ENCODE measurements at regions not wholly inside any gene's neighbourhood (a gene's known extent, or its start where the extent isn't known, plus 50 kb on each side); places are given as distances from the start of the nearest gene placed in this dataset.

GRCh38 chr4:128757712-128758111 is 51.8 kb upstream of the JADE1 start:
- TF ChIP-seq PBX3 (CRISPR knock-in tag; IDR thresholded peaks at IDR 0.05) (no peak), ZNF292 (tag by site-specific recombination; IDR thresholded peaks at IDR 0.05; ENCODE audit: borderline replicate concordance, low read depth) (no peak), CTCF (tag by site-specific recombination; IDR thresholded peaks at IDR 0.05) (no peak), SCRT2 (tag by site-specific recombination; IDR thresholded peaks at IDR 0.05) (peak; percentile 85), SETDB1 (IDR thresholded peaks at IDR 0.05; ENCODE audit: insufficient read length, low read length) (no peak), KLF9 (tag by site-specific recombination; IDR thresholded peaks at IDR 0.05; ENCODE audit: low read depth) (no peak), ZSCAN16 (tag by site-specific recombination; IDR thresholded peaks at IDR 0.05) (no peak), MYNN (tag by site-specific recombination; IDR thresholded peaks at IDR 0.05; ENCODE audit: borderline replicate concordance) (no peak), ZNF239 (tag by site-specific recombination; IDR thresholded peaks at IDR 0.05) (no peak), ZBTB44 (tag by site-specific recombination; IDR thresholded peaks at IDR 0.05) (no peak), REST (tag by site-specific recombination; IDR thresholded peaks at IDR 0.05) (no peak), ZNF561 (tag by site-specific recombination; IDR thresholded peaks at IDR 0.05; ENCODE audit: borderline replicate concordance) (no peak), KLF1 (tag by site-specific recombination; IDR thresholded peaks at IDR 0.05) (no peak), TCF7L2 (IDR thresholded peaks at IDR 0.05; ENCODE audit: borderline replicate concordance, low read depth, low read length) (no peak)

Data from HEK293 (cell line).